B cell (primary cell): ENCODE measurements at regions not wholly inside any gene's neighbourhood (a gene's known extent, or its start where the extent isn't known, plus 50 kb on each side); places are given as distances from the start of the nearest gene placed in this dataset.

Experiments
- CTCF ChIP-seq: fragments of 200-600 bp; IDR thresholded peaks from one replicate; pipeline ENCODE4 v1.8.0; 2022; ENCODE audit warnings: antibody characterized with exemption, mild to moderate bottlenecking
- EZH2 ChIP-seq: IDR thresholded peaks from 2 replicates; pipeline ENCODE4 v1.6.1; 2012; ENCODE audit warnings: borderline replicate concordance, low read depth, mild to moderate bottlenecking, moderate library complexity, low read length; ENCODE audit not compliant: insufficient read depth, poor library complexity, severe bottlenecking

GRCh38 chr13:42388326-42388725 is 116.4 kb downstream of the AKAP11 start:
- TF ChIP-seq EZH2: no peak
- no peak for TF ChIP-seq CTCF
